Fibroblast of upper back skin (primary cell): ENCODE measurements at regions not wholly inside any gene's neighbourhood (a gene's known extent, or its start where the extent isn't known, plus 50 kb on each side); places are given as distances from the start of the nearest gene placed in this dataset.

Experiments used
- DNase-seq: peaks from one replicate; pipeline ENCODE4 v3.0.0-alpha.2; 2013

DNA sequence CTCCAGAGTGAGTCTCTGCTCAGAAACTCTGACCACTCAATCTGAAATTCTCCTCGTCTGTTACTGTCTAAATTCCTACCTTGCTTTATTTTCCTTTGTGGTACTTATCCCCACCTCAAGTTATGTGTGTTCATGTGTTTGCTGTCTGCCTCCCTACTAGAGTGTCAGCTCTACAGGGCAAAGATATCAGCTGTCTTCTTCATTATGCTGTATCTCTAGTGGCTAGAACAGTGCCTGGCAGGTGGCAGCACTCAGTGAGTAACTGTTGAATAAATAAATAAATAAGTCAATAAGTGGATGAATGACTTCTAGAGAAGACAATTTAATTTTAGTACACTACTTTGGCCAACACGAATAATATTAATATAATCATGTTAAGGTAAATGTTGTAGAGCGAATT is 92.3 kb downstream of the BOD1 start:
- DNase-seq: no peak

DNA sequence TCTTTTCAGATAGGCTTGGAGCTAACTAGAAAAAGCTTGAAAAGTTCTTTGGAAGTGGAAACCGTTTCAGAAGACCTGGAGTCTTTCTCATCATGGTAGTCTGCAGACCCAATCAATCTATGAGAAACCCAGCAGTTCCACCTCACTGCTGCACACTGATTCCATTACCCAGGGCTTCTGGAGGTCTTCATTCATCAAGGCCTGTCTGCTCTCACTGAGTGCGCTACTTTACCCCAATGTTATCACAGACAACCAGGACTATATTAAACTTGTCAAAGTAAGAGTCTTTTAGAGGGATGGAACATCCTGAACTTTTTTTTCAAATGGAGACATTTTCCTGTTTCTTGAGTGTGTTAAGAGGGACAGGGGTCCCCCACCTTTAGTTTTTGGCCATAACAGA is 93.1 kb downstream of the BOD1 start:
- no peak for DNase-seq

DNA sequence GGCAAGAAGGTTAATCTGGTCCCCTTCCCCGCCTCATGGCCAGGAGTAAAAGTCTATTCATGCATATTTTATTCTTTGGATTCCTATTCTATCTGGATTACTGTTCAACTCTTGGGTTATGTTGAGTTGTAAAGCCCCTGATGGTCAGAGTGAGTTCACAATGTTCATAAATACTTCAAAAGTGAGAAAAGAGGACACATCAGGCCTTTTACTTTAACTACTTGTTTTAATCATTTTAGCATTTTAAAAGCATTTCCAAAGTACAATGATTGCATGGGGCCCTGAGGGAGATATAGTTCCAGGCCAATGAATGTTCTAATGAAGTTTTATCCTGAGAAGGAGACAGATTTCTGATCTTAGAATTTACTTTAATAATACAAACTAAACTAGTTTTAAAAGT is 93.9 kb downstream of the BOD1 start:
- DNase-seq: no peak

DNA sequence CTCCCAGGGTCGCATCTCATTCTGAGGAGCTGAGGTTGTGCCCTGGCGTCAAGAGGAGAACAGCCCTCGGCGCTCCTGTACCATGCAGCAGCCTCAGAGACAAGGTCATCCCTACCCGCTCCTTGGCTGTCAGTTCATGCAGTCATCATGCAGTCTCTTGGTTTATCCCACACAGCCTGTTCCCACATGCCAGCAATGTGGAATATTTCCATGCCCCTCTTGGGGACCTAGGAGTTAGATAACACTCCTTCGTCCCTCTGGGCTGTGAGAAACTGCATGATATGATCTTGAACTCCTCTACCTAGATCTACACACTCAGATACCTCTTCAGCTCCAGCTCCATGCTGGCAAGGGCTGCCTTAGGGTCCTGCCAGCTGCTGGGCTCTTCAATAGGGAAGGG is 97.6 kb downstream of the BOD1 start:
- no peak for DNase-seq

DNA sequence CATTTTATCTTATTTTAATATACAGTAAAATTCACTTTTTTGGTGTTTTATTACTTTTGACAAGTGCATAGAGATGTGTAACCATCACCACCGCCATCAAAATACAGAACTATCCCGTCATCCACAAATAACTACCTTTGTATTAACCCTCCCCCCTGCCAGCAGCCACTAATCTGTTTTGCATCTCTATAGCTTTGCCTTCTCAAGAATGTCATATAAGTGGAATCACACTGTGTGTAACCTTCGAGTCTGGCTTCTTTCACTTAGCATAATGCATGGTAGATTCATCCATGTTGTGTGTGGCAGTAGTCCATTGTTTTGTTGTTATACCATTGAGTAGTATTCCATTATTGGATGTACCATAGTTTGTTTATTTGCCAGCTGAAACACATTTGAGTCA is 98.8 kb downstream of the BOD1 start:
- DNase-seq: no peak

DNA sequence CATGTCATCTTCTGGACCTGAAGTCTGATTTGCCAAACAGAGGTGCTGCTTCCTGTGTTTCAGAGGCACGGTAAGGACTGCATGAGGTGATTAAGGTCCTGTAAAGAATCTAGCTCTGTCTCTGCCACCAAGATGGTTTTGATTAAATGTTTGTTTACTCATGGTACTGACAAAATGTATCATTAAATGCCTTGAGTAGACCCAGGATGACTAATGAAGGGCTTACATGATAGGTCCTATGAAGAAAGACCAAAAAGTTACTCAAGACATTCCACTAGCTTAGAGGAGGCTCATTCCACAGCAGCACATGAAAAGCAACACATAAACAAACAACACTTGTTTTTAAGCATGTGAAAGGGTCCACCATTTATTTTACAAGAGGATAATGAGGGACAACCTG is 100.9 kb downstream of the BOD1 start:
- peak; percentile 58 for DNase-seq

DNA sequence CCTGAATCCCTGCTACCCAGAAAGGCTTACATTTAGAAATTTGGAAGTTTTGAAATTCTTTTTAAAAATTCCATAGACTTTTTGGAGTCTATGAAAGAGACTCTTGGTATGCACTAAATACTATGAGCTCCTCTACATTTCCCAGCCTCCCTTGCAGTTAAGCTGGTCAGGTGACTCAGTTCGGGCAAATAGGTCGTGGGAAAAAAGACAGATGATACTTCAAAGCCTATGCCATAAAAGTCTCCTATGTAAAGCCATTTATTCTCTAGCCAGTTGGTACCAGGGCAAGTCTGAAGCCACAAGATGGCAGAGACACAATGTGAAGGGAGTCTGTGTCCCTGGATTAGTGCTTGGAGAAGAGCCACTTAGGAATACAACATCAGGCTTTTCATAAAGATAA is 101.8 kb downstream of the BOD1 start:
- peak; percentile 6 for DNase-seq

DNA sequence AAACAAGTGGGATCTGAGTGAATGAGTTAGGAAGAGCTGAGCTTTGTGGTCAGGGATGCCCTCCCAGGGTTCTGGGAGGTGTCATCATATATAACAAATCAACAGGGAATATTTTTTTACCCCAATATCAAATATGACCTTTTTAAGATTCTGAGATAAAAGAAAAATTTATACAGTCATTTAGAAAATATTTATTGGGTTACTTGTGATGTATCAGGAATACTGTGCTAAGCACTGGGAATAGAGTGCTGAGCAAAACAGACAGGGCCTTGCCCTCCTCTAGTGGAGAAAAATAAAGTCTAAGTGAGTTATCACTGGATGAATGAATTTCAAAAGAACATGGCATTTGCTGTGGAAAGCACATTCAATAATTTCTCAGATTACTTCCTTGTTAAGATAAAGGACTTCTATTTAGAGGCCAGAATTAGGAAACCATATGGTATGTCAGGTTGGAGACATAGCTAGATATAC is 102.9 kb downstream of the BOD1 start:
- peak; percentile 80 for DNase-seq

DNA sequence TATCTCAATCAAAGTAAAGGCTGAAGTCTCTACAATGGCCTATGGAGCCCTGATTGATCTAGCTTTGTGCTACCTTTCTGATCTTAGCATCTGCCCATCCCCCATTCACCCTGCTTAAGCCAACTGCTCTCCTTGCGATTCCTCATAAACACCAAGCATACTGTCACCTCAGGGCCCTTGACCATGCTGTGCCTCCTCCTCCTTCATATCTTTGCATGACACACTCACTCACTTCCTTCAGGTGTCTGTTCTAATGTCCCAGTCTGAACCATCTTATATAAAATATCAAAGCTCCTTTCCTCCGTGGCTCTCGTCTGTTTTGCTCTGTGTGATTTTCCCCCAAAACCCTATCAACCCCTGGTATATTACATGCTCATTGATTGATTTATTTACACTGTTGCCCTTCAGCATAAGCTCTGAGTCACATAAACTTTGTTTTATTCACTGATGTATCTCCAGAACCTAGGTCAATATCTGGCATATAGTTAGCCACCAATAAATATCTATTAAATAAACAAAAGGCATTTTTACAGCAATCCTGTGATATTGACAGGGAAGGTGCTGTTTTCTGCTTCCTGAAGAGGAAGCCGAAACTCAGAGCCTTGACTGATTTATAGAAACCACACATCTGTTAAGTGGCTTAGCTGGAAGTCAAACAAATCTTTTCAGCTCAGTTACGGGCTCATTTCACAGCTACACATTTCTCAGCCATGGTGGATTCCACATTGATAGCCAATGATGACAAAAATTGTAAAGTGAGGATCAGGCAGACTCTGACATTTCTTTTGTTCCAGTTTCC is 103.6 kb downstream of the BOD1 start:
- DNase-seq: no peak

DNA sequence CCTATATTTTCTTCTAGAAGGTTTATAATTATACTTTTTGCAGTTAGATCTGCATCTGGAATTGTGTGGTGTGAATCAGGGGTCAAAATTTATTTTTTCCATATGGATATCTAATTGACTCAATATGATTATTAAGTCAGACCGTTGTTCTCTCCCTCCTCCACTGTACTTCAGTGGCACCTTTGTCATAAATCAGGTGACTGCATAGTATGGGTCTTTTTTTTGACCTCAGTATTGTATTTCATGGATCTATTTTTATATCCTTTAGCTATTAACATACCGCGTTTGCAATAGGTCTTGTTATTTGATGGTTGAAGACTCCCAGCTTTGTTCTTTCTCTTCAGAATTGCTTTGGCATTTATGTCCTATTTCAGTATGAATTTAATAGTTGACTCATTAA is 107.4 kb downstream of the BOD1 start:
- peak; percentile 24 for DNase-seq

DNA sequence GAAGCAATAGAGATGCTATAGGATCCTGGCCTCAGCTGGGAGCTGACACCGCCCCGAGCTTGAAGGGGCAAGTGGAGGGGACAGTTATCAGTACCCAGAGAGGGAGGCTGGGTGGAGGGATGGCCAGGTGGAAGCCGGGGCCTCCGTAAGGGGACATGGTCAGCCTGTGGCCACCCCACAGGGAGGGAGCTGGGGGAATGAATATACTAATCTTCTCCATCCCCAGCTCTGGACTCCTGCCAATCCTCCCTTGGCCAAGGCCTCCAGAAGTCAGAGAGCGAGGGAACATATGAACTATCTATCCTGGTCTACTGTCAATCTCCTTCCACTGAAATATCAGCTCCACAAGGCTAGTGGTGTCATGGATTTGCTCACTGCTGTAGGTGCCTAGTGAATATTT is 109.3 kb downstream of the BOD1 start:
- no peak for DNase-seq

DNA sequence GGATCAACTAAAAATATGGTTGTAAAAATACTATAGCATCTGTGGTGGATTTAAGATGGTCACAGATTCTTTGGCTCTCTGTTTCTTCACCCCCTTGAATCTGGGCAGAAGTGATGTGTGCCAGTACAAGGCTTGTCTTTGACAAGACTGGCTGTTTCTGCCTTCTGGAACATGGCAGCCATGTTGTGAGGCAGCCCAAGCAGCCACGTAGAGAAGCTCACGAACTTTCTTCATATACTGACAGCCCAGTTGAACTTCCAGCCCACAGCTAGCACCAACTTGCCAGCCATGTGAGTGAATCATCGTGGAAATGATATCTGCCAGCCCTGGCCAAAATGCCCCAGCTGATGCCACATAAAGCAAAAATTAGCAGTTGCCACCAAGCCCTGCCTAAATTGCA is 110.8 kb downstream of the BOD1 start:
- no peak for DNase-seq

DNA sequence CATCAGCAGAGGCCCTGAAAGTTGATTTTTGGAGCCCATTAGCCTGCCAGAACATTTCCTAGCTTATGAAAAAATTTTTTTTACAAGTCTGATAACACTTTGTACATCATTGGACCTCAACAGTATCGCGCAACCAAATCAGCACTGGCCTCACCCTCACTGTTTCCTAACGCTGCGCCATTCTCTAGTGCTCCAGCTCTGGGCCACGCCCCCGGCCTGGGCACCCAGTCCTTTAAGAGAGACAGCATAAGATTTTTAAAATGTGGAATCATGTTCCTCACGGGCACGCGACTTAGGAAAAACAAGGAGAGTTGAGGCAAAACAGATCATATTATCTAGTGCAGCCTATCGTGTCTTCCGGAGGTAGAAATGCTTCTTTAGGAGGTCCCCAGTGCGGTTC is 114.5 kb downstream of the BOD1 start:
- DNase-seq: no peak

DNA sequence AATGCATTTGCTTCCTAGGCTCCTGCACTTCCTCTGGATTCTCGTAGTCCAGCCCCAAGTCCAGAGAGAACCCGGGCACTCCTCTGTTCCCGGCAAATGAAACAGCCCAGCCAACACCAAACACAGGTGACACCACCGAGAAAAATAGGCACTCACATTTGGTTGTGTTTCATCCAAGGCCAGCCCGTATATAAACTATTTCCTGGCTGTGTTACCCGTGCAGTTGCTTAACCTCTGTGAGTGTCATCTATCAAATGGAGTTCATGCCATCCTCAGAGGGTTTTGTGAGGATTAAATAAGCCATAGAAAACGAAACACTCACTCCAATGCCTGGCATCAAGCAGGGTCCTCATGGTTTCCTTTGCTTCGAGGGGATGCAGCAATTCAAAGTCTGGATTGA is 115.2 kb downstream of the BOD1 start:
- no peak for DNase-seq

DNA sequence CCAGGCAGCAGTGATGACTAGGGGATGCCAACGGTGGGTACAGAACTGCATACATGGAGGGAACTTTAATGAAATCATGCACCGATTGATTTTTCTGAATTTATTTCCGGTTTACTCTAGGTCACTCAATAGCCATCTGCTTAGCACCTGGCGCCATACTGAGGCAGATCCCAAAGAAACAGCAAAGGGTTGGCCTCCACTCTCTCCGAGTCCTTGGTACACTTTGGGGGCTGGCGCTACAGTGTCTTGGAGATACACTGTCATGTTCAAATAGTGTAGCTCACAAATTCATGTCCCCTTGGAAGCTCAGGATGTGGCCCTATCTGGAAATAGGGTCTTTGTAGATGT is 116.3 kb downstream of the BOD1 start:
- no peak for DNase-seq

DNA sequence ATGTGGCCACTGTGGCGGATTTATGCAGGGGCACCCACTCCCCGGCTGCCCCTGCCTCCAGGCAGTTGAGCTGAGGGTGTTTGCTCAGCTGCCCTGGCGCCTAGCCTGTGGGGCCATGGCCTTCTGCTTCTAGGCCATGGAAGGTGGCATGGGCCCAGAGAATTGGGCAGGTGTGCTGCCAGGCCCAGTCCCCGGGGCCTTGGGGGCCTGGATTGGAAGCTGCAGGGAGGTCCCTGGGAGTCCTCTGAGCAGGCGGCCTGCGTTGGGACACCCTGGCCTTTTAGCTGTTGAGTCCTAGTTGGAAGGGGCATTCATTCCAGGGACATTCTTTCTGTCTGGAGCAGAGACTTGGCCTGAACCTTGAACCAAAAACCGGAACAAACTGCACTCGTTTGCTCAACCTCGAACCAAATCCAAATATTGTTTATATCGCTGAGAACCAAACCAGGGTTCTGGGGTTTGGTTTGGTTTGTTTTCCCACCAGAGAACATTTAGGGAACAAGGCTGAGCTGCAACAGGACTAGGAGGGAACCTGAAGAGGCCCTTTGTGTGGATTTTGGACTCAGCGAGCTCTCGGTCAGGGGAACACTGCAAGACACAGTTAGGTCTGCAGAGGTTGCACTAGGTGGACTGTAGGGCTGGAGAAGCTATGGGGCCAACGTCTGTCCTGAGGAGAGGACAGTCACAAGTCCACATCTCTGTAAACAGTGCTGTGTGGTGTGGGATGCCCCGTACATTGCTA is 116.8 kb downstream of the BOD1 start:
- no peak for DNase-seq

DNA sequence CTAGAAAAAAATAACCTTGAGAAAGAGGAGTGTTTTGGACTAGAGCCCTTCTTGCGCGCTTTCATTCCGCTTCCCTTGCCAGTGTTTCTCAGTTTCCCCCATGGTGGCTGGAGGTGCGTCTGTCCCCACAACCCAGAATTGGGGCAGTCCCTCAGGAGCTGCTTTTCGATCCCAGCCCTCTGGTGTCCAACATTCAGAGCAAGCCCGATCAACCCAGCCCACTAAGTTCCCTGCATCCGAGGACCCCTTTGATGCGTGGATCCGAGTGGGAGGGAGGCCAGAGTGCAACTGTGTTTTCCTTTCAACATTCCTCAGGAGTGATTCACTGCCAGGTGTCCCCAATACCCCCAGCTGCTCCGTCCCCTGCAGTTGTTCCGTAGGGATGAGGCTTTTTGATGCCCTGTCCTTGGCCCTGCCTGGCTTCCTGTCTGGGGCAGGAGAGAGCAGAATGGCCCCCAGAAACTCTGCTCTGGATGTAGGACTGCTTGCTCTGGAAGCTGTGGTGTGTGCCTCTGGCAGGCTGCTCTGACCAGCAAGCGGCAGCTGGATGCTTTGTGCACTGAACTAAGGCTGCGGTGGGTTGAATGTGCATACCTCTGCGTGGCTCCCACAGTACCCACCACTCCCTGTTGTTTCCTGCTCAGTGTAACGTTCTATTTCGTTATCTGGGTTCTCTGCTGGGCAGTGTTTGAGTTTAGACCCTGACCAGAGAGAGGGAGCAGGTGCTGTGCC is 117.5 kb downstream of the BOD1 start:
- DNase-seq: peak; percentile 31

DNA sequence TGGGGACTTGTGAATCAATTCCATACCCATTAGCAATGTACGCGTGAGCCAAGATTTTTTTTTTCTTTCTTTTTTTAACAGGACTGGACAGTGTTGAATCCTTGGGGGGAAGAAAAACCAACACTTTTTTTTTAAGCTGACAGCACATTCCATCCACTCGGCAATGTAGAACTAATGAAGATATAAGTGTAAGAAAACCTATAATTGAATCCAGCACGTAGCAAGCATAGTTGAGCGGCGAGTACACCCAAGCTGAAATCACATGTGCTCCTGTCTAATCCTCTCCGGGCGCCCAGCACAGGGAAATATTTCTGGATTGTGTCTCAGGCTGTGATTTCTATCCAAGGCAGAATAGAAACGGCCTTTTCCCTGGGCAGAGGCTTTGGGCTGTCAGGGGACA is 118.2 kb downstream of the BOD1 start:
- peak; percentile 94 for DNase-seq

DNA sequence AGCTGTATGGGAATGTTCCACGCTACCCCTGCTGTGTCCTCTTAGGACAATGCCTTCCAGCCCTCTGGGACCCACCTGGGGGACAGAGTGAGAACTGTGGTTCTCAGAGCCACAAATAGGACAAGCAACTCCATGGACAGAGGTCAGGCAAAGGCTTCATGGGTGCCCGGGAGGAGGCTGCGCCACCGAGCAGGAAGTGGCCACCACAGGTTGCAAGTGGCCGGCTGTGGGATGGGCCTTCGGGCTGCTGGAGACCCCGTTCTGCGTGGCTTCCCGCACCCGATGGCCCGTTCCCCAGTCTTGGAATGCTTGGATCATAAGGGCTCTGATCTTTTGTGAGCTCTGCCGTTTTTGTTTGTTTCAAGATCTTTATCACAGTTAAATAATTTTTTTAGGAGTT is 118.8 kb downstream of the BOD1 start:
- no peak for DNase-seq

DNA sequence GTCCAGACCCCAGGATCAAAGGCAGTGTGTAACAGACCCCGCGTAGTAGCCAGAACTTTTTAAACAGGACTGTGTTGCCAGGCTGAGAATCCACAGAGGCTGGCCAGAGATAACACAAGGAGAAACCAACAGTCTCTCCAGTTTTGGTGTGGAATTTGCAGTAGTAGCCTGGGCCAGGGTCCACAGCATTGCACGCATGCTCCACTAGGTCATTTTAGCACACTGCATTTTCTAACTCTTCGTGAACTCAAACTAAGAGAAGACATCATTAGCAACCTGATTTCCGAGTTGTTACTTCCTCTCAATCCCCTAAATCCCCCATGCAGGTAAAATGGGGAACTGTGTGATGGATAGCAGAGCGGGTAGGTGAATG is 119.6 kb downstream of the BOD1 start:
- DNase-seq: no peak

DNA sequence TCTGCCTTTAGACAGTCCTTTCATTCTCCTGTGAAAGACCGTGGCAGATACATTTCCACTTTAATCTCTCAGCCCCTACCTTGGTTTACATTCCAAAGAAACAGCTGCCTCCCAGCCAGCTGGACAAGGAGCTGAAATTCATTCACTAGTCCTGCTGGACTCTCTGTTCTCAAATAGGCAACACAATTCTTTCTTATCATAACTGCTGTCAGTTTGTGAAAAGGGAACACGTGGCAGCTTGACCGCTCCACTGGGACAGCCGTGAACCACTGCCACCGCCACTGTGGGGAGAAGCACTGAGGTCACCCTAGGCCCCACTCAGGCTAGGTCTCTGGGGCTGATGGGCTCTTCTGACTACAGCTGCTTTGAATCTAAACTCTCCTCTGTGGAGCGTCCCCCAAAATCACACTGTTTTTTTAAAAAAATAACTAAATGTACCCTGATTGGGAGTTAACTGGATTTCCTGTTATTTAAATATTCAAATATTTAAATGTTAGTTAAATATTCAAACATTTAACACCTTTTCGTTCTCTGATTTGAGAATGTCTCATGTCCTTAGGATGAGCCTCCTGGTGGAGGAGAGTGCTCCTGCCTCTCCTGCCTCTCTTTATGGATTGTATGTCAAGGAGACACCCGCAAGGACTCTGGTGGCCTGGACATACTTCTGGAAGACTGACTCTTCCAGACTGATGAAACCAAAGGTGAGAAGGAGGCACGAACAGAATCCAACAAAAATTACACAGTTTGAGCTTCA is 120.1 kb downstream of the BOD1 start:
- DNase-seq: no peak

DNA sequence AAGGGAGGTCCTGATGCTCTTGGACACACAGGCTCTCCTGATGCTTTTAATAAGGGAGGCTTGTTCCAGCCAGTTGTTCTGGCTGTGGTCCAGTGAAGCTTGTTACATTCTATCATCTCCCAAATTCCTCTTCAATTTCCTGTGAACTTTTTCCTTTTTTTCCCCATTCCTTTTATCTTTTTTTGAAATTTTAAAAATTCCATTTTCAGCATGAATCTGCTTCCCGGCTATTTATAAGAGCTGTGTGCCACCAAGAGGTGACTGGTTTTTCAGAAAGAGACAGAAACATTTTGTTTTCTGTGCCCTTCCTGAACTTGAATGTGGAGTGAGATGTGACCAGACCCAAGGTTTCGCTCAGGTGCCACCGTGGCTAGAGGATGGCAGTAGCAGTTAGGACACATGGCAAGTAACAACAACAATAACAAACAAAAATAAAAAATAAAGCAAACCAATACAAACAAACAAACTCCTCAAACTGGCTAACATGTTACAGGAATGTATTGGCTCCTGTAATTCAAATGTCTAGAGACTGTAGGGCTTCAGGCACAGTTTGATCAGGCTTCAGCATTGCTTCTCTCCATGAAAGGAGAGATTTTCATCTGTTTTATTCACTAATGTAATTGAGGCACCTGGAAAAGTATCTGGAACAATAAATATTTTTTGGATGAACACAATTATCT is 121.1 kb downstream of the BOD1 start:
- peak; percentile 60 for DNase-seq

DNA sequence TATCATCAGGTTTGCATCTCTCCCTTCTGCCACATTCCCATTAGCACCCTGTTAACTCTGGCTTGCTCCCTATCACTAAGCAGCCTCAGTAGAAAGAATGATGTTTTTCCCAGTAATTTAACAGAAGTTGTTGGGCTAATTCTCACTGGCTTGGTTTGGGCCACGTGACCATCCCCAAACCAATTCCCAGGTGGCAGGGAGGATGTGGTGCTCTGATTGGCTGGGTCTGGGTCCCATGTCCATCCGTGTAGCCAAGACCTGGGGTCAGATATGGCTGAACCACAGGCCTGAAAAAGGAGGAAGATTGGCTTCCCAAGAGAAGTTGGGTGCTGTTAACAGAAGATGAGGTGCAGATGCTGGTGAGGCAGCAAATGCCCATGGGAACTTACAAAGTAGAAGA is 122.0 kb downstream of the BOD1 start:
- no peak for DNase-seq
